ENCODE measurements at regions not wholly inside any gene's neighbourhood (a gene's known extent, or its start where the extent isn't known, plus 50 kb on each side); places are given as distances from the start of the nearest gene placed in this dataset.
A peak's percentile ranks its signal among the peaks of the same experiment; 100 is the strongest.

GRCh38 chr4:181870326-181870725 lies 372.9 kb upstream of the TENM3 start:
- intact Hi-C loops (cut with DNase I) = no loop called here

GRCh38 chr4:181874602-181875001 lies 368.6 kb upstream of the TENM3 start:
- intact Hi-C loops (cut with DNase I) = no loop called here
- no peaks in the 10 kb centered on the region for H3K36me3 ChIP-seq
- peak in 1 of 4 donors; percentile 29 for ATAC-seq

More at GRCh38 chr4:181870326-181870725, 372.9 kb upstream of the TENM3 start:
- no peaks in the 10 kb centered on the region for H3K9me3 ChIP-seq
- no peak for ATAC-seq
- H3K36me3 ChIP-seq = no peaks in the 10 kb centered on the region
- 60 to 77% (median 69%) methylated on average over 1 of the region's 1 CpG for WGBS, 4 donors
- no peak overlapping the region for H3K4me3 ChIP-seq
- H3K4me1 ChIP-seq = no peaks in the 10 kb centered on the region
- H3K27ac ChIP-seq = no peak overlapping the region
- TF ChIP-seq CTCF (IDR thresholded peaks at IDR 0.05) (no peak), POLR2A (IDR thresholded peaks at IDR 0.05) (no peak)
- DNase-seq = no peak
- no peaks in the 10 kb centered on the region for H3K27me3 ChIP-seq

GRCh38 chr4:181877329-181877848 lies 365.8 kb upstream of the TENM3 start:
- 55 to 77% (median 69%) methylated on average over 1 of the region's 1 CpG for WGBS, 4 donors
- no peak for ATAC-seq
- no peak overlapping the region for H3K27ac ChIP-seq
- H3K9me3 ChIP-seq = no peaks in the 10 kb centered on the region
- DNase-seq = no peak
- no peaks in the 10 kb centered on the region for H3K27me3 ChIP-seq
- H3K4me3 ChIP-seq = no peak overlapping the region
- H3K4me1 ChIP-seq = no peaks in the 10 kb centered on the region
- TF ChIP-seq CTCF (IDR thresholded peaks at IDR 0.05) = no peak
- no peak for TF ChIP-seq POLR2A (IDR thresholded peaks at IDR 0.05)
- H3K36me3 ChIP-seq = no peaks in the 10 kb centered on the region
- intact Hi-C loops (cut with DNase I) = no loop called here

More at GRCh38 chr4:181874602-181875001, 368.6 kb upstream of the TENM3 start:
- H3K4me3 ChIP-seq = no peak overlapping the region
- H3K27ac ChIP-seq = no peak overlapping the region
- DNase-seq = no peak
- 33 to 62% (median 43%) methylated on average over 5 of the region's 5 CpGs for WGBS, 4 donors
- H3K4me1 ChIP-seq = no peaks in the 10 kb centered on the region
- TF ChIP-seq CTCF (IDR thresholded peaks at IDR 0.05) (no peak), POLR2A (IDR thresholded peaks at IDR 0.05) (no peak)
- H3K9me3 ChIP-seq = no peaks in the 10 kb centered on the region
- no peaks in the 10 kb centered on the region for H3K27me3 ChIP-seq

GRCh38 chr4:181890031-181890430 lies 353.2 kb upstream of the TENM3 start:
- H3K27me3 ChIP-seq = peaks cover 0 to 3% (median 0%) of the 10 kb centered on the region in 9 donors
- WGBS, 4 donors = 44 to 57% (median 50%) methylated on average over 1 of the region's 1 CpG
- TF ChIP-seq CTCF (IDR thresholded peaks at IDR 0.05) (no peak), POLR2A (IDR thresholded peaks at IDR 0.05) (no peak)

More at GRCh38 chr4:181890031-181890430, 353.2 kb upstream of the TENM3 start:
- ATAC-seq (no peak), DNase-seq (no peak)
- H3K9me3 ChIP-seq = peaks cover 0 to 3% (median 0%) of the 10 kb centered on the region in 12 donors
- H3K4me3 ChIP-seq = no peak overlapping the region
- intact Hi-C loops (cut with DNase I) = no loop called here
- H3K27ac ChIP-seq = no peak overlapping the region
- H3K4me1 ChIP-seq = no peaks in the 10 kb centered on the region
- no peaks in the 10 kb centered on the region for H3K36me3 ChIP-seq

All from heart left ventricle (tissue), 16 donors.